ENCODE measurements at regions not wholly inside any gene's neighbourhood (a gene's known extent, or its start where the extent isn't known, plus 50 kb on each side); places are given as distances from the start of the nearest gene placed in this dataset.

GRCh38 chr6:22752522-22752921 is 183.2 kb downstream of the HDGFL1 start:
- no peaks in the 10 kb centered on the region for H3K9me3 Mint-ChIP-seq (ENCODE audit: unreplicated experiment)
- no peak for DNase-seq
- no peaks in the 10 kb centered on the region for H3K4me1 Mint-ChIP-seq (ENCODE audit: low read depth, unreplicated experiment)
- H3K27ac Mint-ChIP-seq (ENCODE audit: unreplicated experiment), result no peak overlapping the region
- no peak for TF ChIP-seq CTCF (IDR thresholded peaks at IDR 0.05; ENCODE audit: partially characterized antibody, unreplicated experiment)
- no peak overlapping the region for H3K4me3 Mint-ChIP-seq (ENCODE audit: unreplicated experiment)
- no peaks in the 10 kb centered on the region for H3K27me3 Mint-ChIP-seq (ENCODE audit: unreplicated experiment)
- no peaks in the 10 kb centered on the region for H3K36me3 Mint-ChIP-seq (ENCODE audit: unreplicated experiment)

- Mint-ChIP-seq H3K27ac (ENCODE audit: unreplicated experiment) (no peak overlapping the region), H3K36me3 (ENCODE audit: unreplicated experiment) (no peaks in the 10 kb centered on the region), H3K27me3 (ENCODE audit: unreplicated experiment) (no peaks in the 10 kb centered on the region), H3K9me3 (ENCODE audit: unreplicated experiment) (peaks cover 2% of the 10 kb centered on the region), H3K4me3 (ENCODE audit: unreplicated experiment) (no peak overlapping the region), H3K4me1 (ENCODE audit: low read depth, unreplicated experiment) (no peaks in the 10 kb centered on the region)
- no peak for DNase-seq
- TF ChIP-seq CTCF (IDR thresholded peaks at IDR 0.05; ENCODE audit: partially characterized antibody, unreplicated experiment), result no peak
These were observed 184.7 kb downstream of the HDGFL1 start for GRCh38 chr6:22754061-22754460.

- Mint-ChIP-seq H3K4me1 (ENCODE audit: low read depth, unreplicated experiment) (no peaks in the 10 kb centered on the region), H3K36me3 (ENCODE audit: unreplicated experiment) (peaks cover 2% of the 10 kb centered on the region), H3K4me3 (ENCODE audit: unreplicated experiment) (no peak overlapping the region), H3K9me3 (ENCODE audit: unreplicated experiment) (peaks cover 2% of the 10 kb centered on the region), H3K27me3 (ENCODE audit: unreplicated experiment) (peaks cover 2% of the 10 kb centered on the region), H3K27ac (ENCODE audit: unreplicated experiment) (no peak overlapping the region)
- TF ChIP-seq CTCF (IDR thresholded peaks at IDR 0.05; ENCODE audit: partially characterized antibody, unreplicated experiment), result no peak
- no peak for DNase-seq
These were observed 186.2 kb downstream of the HDGFL1 start for GRCh38 chr6:22755605-22756004.

DNA sequence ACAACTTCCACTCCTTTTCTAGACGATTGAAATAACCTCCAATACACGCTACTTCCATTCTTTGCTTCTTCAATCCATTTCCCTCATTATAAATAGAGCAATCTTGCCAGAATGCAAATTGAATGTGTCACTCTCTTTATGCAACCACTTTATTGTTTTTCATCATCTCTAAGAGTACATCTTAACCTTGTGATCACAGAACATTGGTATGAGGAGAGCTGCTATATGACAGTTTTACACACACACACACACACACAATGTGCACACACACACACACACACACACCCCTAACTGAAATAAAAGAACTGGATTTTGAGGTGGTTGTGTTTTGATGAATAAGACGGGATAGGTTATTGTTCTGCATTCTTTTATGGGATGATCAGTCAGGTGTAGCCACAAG is 187.0 kb downstream of the HDGFL1 start:
- no peaks in the 10 kb centered on the region for H3K4me1 Mint-ChIP-seq (ENCODE audit: low read depth, unreplicated experiment)
- no peak overlapping the region for H3K4me3 Mint-ChIP-seq (ENCODE audit: unreplicated experiment)
- H3K27me3 Mint-ChIP-seq (ENCODE audit: unreplicated experiment), result peaks cover 3% of the 10 kb centered on the region
- peaks cover 5% of the 10 kb centered on the region for H3K36me3 Mint-ChIP-seq (ENCODE audit: unreplicated experiment)
- H3K27ac Mint-ChIP-seq (ENCODE audit: unreplicated experiment), result no peak overlapping the region
- TF ChIP-seq CTCF (IDR thresholded peaks at IDR 0.05; ENCODE audit: partially characterized antibody, unreplicated experiment), result no peak
- no peak for DNase-seq
- H3K9me3 Mint-ChIP-seq (ENCODE audit: unreplicated experiment), result peaks cover 2% of the 10 kb centered on the region

DNA sequence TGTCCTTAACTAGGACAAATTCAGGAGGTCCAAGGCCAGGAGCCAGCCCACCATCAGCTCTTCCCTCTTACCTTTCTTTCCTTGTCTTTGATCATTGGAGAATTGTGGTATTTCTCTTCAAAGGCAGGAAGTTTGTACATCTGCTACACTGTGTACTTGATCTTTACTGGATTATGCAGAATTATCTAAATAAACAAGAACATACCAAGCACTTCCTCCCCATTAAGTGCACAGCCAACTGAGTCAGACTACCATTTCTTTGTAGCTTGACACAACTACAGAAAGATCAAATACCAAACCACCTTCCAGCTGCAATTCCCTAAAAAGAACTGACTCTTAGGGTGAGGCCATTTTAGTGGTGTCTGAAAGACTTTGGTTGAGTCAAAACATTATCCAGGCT is 195.1 kb downstream of the HDGFL1 start:
- Mint-ChIP-seq H3K4me3 (ENCODE audit: unreplicated experiment) (no peak overlapping the region), H3K27ac (ENCODE audit: unreplicated experiment) (no peak overlapping the region), H3K27me3 (ENCODE audit: unreplicated experiment) (peaks cover 3% of the 10 kb centered on the region), H3K9me3 (ENCODE audit: unreplicated experiment) (no peaks in the 10 kb centered on the region), H3K4me1 (ENCODE audit: low read depth, unreplicated experiment) (no peaks in the 10 kb centered on the region), H3K36me3 (ENCODE audit: unreplicated experiment) (peaks cover 5% of the 10 kb centered on the region)
- TF ChIP-seq CTCF (IDR thresholded peaks at IDR 0.05; ENCODE audit: partially characterized antibody, unreplicated experiment), result no peak
- DNase-seq, result no peak
